Endothelial cell of umbilical vein (primary cell): ENCODE measurements at regions not wholly inside any gene's neighbourhood (a gene's known extent, or its start where the extent isn't known, plus 50 kb on each side); places are given as distances from the start of the nearest gene placed in this dataset.

ENCODE experiments used
- BruUV-seq: library from RNA; stranded (reverse); fragments of 400-500 nt; replicated peaks from 2 replicates; lab custom pipeline; 2021; lab: Mats Ljungman, UMichigan
- CTCF ChIA-PET: fragments of 300-600, 350-600 bp; sonication (Branson Sonifier 250); formaldehyde crosslinking; loops from one replicate; lab custom pipeline; 2021; ENCODE audit warnings: antibody characterized with exemption, inconsistent platforms; lab: Charles Lee
- POLR2A ChIA-PET: fragments of 300-600, 350-600 bp; sonication (Branson Sonifier 250); formaldehyde crosslinking; loops from one replicate; lab custom pipeline; 2021; ENCODE audit warnings: antibody characterized with exemption, inconsistent platforms; lab: Charles Lee
- DNase-seq: peaks from one replicate; pipeline ENCODE4 v3.0.0-alpha.2; 2011; ENCODE audit warnings: low read depth, low spot score
- FAIRE-seq: peaks from 2 replicates; lab custom pipeline; 2011; peaks lifted over from hg19 to GRCh38; lab: Jason Lieb, UNC
- H2AFZ ChIP-seq: 2 replicates; pipeline ENCODE4 v1.6.0; 2012; ENCODE audit warnings: low read depth, low read length, control low read depth, inconsistent platforms
- H3K27ac ChIP-seq: 2 replicates; pipeline ENCODE4 v1.5.1; 2011; ENCODE audit warnings: low read depth, mild to moderate bottlenecking, control low read depth, low read length, moderate library complexity; ENCODE audit not compliant: insufficient read depth
- H3K27me3 ChIP-seq, 2 experiments: 2 replicates each; pipeline versions ENCODE4 v1.6.0 to v1.6.1; 2011; ENCODE audit warnings: low read length in 2 of 2, mixed read lengths in 1 of 2; ENCODE audit not compliant: control insufficient read depth in 2 of 2, insufficient read depth in 2 of 2
- H3K36me3 ChIP-seq, 2 experiments: 2 replicates in 1 of 2; 3 replicates in 1 of 2; pipeline ENCODE4 v1.5.1; 2011; ENCODE audit warnings: low read length in 2 of 2, mild to moderate bottlenecking in 1 of 2, moderate library complexity in 1 of 2; ENCODE audit not compliant: control insufficient read depth in 2 of 2, insufficient read depth in 2 of 2; ENCODE audit errors: extremely low read depth in 1 of 2
- H3K4me1 ChIP-seq: 3 replicates; pipeline ENCODE4 v1.5.1; 2011; ENCODE audit warnings: mild to moderate bottlenecking, low read length; ENCODE audit not compliant: control insufficient read depth, insufficient read depth; ENCODE audit errors: extremely low read depth
- H3K4me2 ChIP-seq: 2 replicates; pipeline ENCODE4 v1.6.1; 2011; ENCODE audit warnings: low read length, control low read depth, mixed read lengths; ENCODE audit not compliant: insufficient read depth
- H3K4me3 ChIP-seq, 3 experiments: fragments of 200-600 bp in 1 of 3; sonication (generic), shearing (Covaris generic) in 1 of 3; replicated peaks in 1 of 3; 2 replicates each; pipeline ENCODE4 v1.5.1; 2011 to 2016; ENCODE audit warnings: control low read depth in 3 of 3, low read length in 3 of 3, mild to moderate bottlenecking in 2 of 3, inconsistent platforms in 1 of 3, low read depth in 1 of 3, moderate library complexity in 1 of 3; ENCODE audit not compliant: insufficient read depth in 1 of 3
- H3K79me2 ChIP-seq: 2 replicates; pipeline ENCODE4 v1.6.0; 2012; ENCODE audit warnings: low read length, inconsistent platforms; ENCODE audit not compliant: control insufficient read depth, insufficient read depth
- H3K9ac ChIP-seq: replicated peaks from 2 replicates; pipeline ENCODE3; 2011; ENCODE audit warnings: low read length, control low read depth; ENCODE audit not compliant: insufficient read depth; ENCODE audit errors: extremely low read depth
- H3K9me1 ChIP-seq: replicated peaks from 3 replicates; pipeline ENCODE4 v1.6.0; 2011; ENCODE audit warnings: mild to moderate bottlenecking, low read length; ENCODE audit not compliant: control insufficient read depth, insufficient read depth; ENCODE audit errors: extremely low read depth
- H3K9me3 ChIP-seq: replicated peaks from 2 replicates; pipeline ENCODE4 v1.5.1; 2012; ENCODE audit warnings: low read length, inconsistent platforms; ENCODE audit not compliant: control insufficient read depth, insufficient read depth
- H4K20me1 ChIP-seq: replicated peaks from 2 replicates; pipeline ENCODE3; 2011; ENCODE audit warnings: mild to moderate bottlenecking, low read length; ENCODE audit not compliant: control insufficient read depth, insufficient read depth; ENCODE audit errors: extremely low read depth
- EZH2 ChIP-seq: IDR thresholded peaks from 2 replicates; pipeline ENCODE4 v1.6.1; 2012; ENCODE audit warnings: borderline replicate concordance, low read depth, mild to moderate bottlenecking, moderate library complexity, low read length, inconsistent platforms; ENCODE audit not compliant: severe bottlenecking
- FOS ChIP-seq: IDR thresholded peaks from 2 replicates; pipeline ENCODE4 v1.6.1; 2011; ENCODE audit warnings: mild to moderate bottlenecking, low read length, moderate library complexity, borderline replicate concordance; ENCODE audit not compliant: insufficient read depth
- GATA2 ChIP-seq: IDR thresholded peaks from 2 replicates; pipeline ENCODE4 v1.7.0; 2011; ENCODE audit warnings: low read depth, mild to moderate bottlenecking, moderate library complexity, mixed read lengths, low read length; ENCODE audit not compliant: insufficient read length, insufficient read depth
- JUN ChIP-seq: IDR thresholded peaks from 2 replicates; pipeline ENCODE4 v1.6.1; 2011; ENCODE audit warnings: borderline replicate concordance, low read depth; ENCODE audit not compliant: insufficient read length, insufficient read depth
- MYC ChIP-seq: IDR thresholded peaks from one replicate; pipeline ENCODE4 v1.6.1; 2011; ENCODE audit warnings: mild to moderate bottlenecking, low read depth, low read length
- POLR2A ChIP-seq: IDR thresholded peaks from 2 replicates; pipeline ENCODE4 v1.6.1; 2012; ENCODE audit warnings: low read depth, mild to moderate bottlenecking, control low read depth, low read length
- POLR2AphosphoS5 ChIP-seq: IDR thresholded peaks from 2 replicates; pipeline ENCODE4 v1.6.1; 2012; ENCODE audit warnings: low read depth, mild to moderate bottlenecking, control low read depth, low read length, moderate library complexity; ENCODE audit not compliant: insufficient read depth
- dilution Hi-C: fragments of 300-500 bp; cut with MboI; formaldehyde crosslinking; loops from one replicate; pipeline ENCODE4 v1.15.0; 2019; ENCODE audit warnings: low sequenced_read_pairs; ENCODE audit not compliant: extremely low pct_ligation_motif_present
- intact Hi-C: fragments of 100-400 bp; cut with micrococcal nuclease; formaldehyde crosslinking; loops from one replicate; pipeline ENCODE4 v1.10.0; 2022
- TF ChIP-seq, protein P1 (sequence below): IDR thresholded peaks from 2 replicates; pipeline ENCODE4 v1.6.1; 2011; ENCODE audit not compliant: insufficient read depth, insufficient read length
- TF ChIP-seq, protein P2 (sequence below), 2 donors: IDR thresholded peaks; 1 replicate in 1 of 2; 2 replicates in 1 of 2; pipeline ENCODE4 v1.5.1; 2011; ENCODE audit warnings: low read length in 2 of 2, mild to moderate bottlenecking in 2 of 2, moderate library complexity in 2 of 2, control low read depth in 1 of 2, inconsistent platforms in 1 of 2, low read depth in 1 of 2; ENCODE audit not compliant: insufficient read depth in 1 of 2; ENCODE audit errors: extremely low read depth in 1 of 2

- BruUV-seq, result no TSS peak
- H3K9me1 ChIP-seq, result no peaks in the 10 kb centered on the region
- dilution Hi-C loops (no loop called here), intact Hi-C loops (no loop called here)
- H3K36me3 ChIP-seq, result no peaks in the 10 kb centered on the region
- ChIA-PET POLR2A (no interaction called here), CTCF (interaction anchor here (0.9 to 2.1 kb wide), 2 partner anchors 12 to 48 kb away, joined by 4 to 8 read pairs; no protein-coding TSS in a partner anchor)
- H3K79me2 ChIP-seq, result no peaks in the 10 kb centered on the region
- no peak for TF ChIP-seq EZH2
- TF ChIP-seq POLR2AphosphoS5, result no peak
- TF ChIP-seq JUN, result no peak
- TF ChIP-seq, protein P1, sequence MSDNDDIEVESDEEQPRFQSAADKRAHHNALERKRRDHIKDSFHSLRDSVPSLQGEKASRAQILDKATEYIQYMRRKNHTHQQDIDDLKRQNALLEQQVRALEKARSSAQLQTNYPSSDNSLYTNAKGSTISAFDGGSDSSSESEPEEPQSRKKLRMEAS, result no peak
- TF ChIP-seq POLR2A, result no peak
- no peaks in the 10 kb centered on the region for H3K27me3 ChIP-seq
- no peak overlapping the region for H3K4me3 ChIP-seq
- H3K4me1 ChIP-seq, result no peaks in the 10 kb centered on the region
- H4K20me1 ChIP-seq, result no peaks in the 10 kb centered on the region
- no peak for DNase-seq
- H3K4me2 ChIP-seq, result no peak overlapping the region
- no peak overlapping the region for H3K9ac ChIP-seq
- no peak overlapping the region for H2AFZ ChIP-seq
- no peak overlapping the region for H3K27ac ChIP-seq
- no peaks in the 10 kb centered on the region for H3K9me3 ChIP-seq
- no peak for FAIRE-seq
Observed at GRCh38 chr19:14301150-14301549, 80.1 kb upstream of the ADGRE5 start.

DNA sequence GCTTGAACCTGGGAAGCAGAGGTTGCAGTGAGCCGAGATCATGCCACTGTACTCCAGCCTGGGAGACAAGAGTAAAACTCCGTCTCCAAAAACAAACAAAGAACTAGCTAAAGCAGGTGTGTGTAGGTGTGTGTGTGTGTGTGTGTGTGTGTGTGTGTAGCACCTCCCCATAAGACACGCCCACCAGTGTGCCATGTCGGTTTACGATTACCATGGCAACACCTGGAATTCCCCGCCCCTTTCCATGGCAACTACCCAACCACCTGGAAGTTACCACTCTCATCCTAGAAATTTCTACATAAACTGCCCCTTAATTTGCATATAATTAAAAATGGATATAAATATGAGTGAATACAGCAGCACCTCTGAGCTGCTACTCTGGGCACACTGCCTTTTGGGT lies 80.9 kb upstream of the ADGRE5 start:
- Histone ChIP-seq H3K4me3 (no peak overlapping the region), H4K20me1 (no peaks in the 10 kb centered on the region), H3K9me3 (no peaks in the 10 kb centered on the region), H3K4me1 (no peaks in the 10 kb centered on the region), H3K79me2 (no peaks in the 10 kb centered on the region), H3K4me2 (no peak overlapping the region), H3K27ac (no peak overlapping the region), H2AFZ (no peak overlapping the region), H3K9me1 (no peaks in the 10 kb centered on the region), H3K27me3 (no peaks in the 10 kb centered on the region), H3K36me3 (no peaks in the 10 kb centered on the region), H3K9ac (no peak overlapping the region)
- TF ChIP-seq, protein P1, result no peak
- no peak for TF ChIP-seq POLR2A
- no peak for TF ChIP-seq FOS
- no peak for TF ChIP-seq MYC
- no peak for TF ChIP-seq GATA2
- TF ChIP-seq JUN, result no peak
- TF ChIP-seq, protein P2, sequence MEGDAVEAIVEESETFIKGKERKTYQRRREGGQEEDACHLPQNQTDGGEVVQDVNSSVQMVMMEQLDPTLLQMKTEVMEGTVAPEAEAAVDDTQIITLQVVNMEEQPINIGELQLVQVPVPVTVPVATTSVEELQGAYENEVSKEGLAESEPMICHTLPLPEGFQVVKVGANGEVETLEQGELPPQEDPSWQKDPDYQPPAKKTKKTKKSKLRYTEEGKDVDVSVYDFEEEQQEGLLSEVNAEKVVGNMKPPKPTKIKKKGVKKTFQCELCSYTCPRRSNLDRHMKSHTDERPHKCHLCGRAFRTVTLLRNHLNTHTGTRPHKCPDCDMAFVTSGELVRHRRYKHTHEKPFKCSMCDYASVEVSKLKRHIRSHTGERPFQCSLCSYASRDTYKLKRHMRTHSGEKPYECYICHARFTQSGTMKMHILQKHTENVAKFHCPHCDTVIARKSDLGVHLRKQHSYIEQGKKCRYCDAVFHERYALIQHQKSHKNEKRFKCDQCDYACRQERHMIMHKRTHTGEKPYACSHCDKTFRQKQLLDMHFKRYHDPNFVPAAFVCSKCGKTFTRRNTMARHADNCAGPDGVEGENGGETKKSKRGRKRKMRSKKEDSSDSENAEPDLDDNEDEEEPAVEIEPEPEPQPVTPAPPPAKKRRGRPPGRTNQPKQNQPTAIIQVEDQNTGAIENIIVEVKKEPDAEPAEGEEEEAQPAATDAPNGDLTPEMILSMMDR (IDR thresholded peaks at IDR 0.05; ENCODE audit: extremely low read depth in 1 of 2, insufficient read depth in 1 of 2, low read depth in 1 of 2, low read length in 2 of 2), result no peak
- no peak for TF ChIP-seq POLR2AphosphoS5
- TF ChIP-seq EZH2, result no peak
- ChIA-PET CTCF (interaction anchor here (2.1 kb wide), 1 partner anchor 11 kb away, joined by 8 read pairs; no protein-coding TSS in a partner anchor), POLR2A (no interaction called here)
- dilution Hi-C loops, result no loop called here
- FAIRE-seq, result no peak
- DNase-seq, result no peak
- intact Hi-C loops, result no loop called here
- no TSS peak for BruUV-seq
